Right atrium auricular region (tissue), 2 donors: ENCODE measurements at regions not wholly inside any gene's neighbourhood (a gene's known extent, or its start where the extent isn't known, plus 50 kb on each side); places are given as distances from the start of the nearest gene placed in this dataset.

ENCODE experiments used
- DNase-seq: peaks from one replicate; pipeline ENCODE4 v3.0.0-alpha.2; 2019; ENCODE audit warnings: low spot score
- H3K27ac ChIP-seq, 2 donors: fragments of 200-600 bp; sonication (generic); 1 replicate in 1 of 2; 2 replicates in 1 of 2; pipeline ENCODE4 v1.5.1; 2016 to 2019
- H3K27me3 ChIP-seq, 2 donors: fragments of 200-600 bp; sonication (generic); one replicate each; pipeline versions ENCODE4 v1.5.1 to v1.6.0; 2017 to 2019
- H3K36me3 ChIP-seq: fragments of 200-600 bp; sonication (generic); one replicate; pipeline ENCODE4 v1.5.1; 2016
- H3K4me1 ChIP-seq, 2 donors: fragments of 200-600 bp; sonication (generic); one replicate each; pipeline versions ENCODE4 v1.5.1 to v1.6.0; 2017 to 2019
- H3K4me3 ChIP-seq, 2 donors: fragments of 200-600 bp; sonication (generic); 1 replicate in 1 of 2; 2 replicates in 1 of 2; pipeline ENCODE4 v1.5.1; 2017 to 2019; ENCODE audit warnings: mild to moderate bottlenecking in 1 of 2, moderate library complexity in 1 of 2
- H3K9me3 ChIP-seq, 2 donors: fragments of 200-600 bp; sonication (generic); one replicate each; pipeline ENCODE4 v1.5.1; 2019
- CTCF ChIP-seq, 2 donors: fragments of 200-600 bp; sonication (generic); IDR thresholded peaks; one replicate each; pipeline ENCODE4 v1.5.1; 2019; ENCODE audit warnings: antibody characterized with exemption in 2 of 2

DNA sequence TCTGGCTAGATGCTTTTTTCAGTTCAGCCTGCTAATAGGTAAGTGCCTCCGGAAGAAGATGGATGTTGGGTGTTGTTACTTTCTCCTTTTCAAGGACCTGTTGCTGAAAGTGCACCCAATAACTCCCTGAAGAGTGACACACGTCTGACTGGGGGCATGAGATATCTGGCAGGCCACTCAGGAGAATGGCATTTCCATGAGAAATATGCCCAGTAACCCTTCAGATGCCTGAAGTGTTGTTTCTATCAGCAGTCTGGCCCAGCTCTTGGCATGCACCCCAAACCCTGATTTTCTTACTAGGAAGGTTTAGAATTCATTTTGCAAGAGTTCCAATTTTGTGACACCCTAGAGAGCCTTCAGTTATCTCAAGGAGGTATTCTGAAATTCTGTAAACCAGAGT is 71.5 kb downstream of the ARHGAP35 start:
- TF ChIP-seq CTCF (IDR thresholded peaks at IDR 0.05): no peak
- peaks cover 1% of the 10 kb centered on the region for H3K36me3 ChIP-seq
- peak overlapping the region; percentile 19 to 60 for H3K27ac ChIP-seq
- H3K27me3 ChIP-seq: no peaks in the 10 kb centered on the region
- H3K4me3 ChIP-seq: no peak overlapping the region
- no peak for DNase-seq
- H3K9me3 ChIP-seq: no peaks in the 10 kb centered on the region
- H3K4me1 ChIP-seq: peaks cover 0 to 57% of the 10 kb centered on the region in 2 donors

DNA sequence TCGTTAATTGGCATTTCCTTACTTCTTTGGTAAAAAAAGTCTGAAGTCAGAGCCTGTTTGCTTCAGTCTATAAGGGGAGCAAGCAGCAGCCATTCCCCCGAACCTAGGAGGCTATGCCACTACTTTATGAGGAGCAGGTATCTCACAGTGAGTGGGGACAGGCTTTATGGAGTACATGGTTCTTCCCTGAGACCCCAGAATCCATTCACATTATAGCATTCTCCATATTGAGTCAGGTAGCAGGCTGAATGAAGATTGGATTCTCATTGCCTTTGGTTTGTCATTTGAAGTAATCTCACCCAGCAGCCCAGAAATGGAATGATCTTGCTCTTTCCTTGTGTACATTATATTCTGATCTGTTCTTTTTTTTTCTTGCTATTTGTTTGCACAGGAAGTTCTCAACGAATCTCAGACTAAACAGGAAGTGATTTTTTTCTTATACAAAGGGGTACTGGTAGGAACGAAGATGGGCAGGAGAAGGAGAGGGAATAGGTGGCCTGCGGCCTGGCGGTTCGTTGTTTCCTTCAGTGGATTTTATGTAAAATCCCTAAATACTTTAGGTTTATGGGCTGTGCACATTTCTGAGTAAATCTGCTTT is 74.4 kb downstream of the ARHGAP35 start:
- Histone ChIP-seq H3K27ac (no peak overlapping the region), H3K4me1 (peaks cover 0 to 37% of the 10 kb centered on the region in 2 donors), H3K27me3 (no peaks in the 10 kb centered on the region), H3K36me3 (peaks cover 5% of the 10 kb centered on the region), H3K4me3 (no peak overlapping the region), H3K9me3 (no peaks in the 10 kb centered on the region)
- DNase-seq: no peak
- TF ChIP-seq CTCF (IDR thresholded peaks at IDR 0.05): no peak

- H3K27me3 ChIP-seq: no peaks in the 10 kb centered on the region
- no peaks in the 10 kb centered on the region for H3K9me3 ChIP-seq
- no peaks in the 10 kb centered on the region for H3K36me3 ChIP-seq
- no peak overlapping the region for H3K4me3 ChIP-seq
- no peak for TF ChIP-seq CTCF (IDR thresholded peaks at IDR 0.05)
- peaks cover 0 to 45% of the 10 kb centered on the region in 2 donors for H3K4me1 ChIP-seq
- no peak for DNase-seq
- H3K27ac ChIP-seq: no peak overlapping the region
Observed at GRCh38 chr19:46943150-46943946, 76.3 kb upstream of the NPAS1 start.

DNA sequence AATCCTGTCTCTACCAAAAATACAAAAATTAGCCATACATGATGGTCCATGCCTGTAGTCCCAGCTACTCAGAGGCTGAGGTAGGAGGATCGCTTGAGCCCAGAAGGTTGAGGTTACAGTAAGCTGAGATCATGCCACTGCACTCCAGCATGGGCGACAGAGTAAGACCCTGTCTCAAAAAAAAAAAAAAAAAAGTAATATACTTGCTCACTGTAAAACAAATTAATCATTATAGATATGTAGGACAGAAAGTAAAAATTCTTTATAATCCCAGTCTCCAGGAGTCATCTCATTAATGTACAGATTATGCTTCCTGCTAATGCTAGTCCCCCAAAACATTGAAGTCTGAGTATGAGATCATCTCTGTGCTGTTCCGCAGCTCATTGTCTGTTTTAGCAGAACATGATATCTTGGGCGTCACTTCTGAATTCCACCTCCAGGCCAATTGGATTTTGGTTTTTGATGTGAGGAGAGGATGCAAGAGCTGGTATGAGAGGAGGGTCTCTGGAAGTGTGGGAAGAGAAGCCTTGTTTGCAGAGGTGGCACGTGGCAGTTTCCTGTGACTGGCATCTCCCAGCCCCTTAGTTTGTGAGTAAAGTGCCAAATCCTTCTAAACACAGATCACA is 75.4 kb upstream of the NPAS1 start:
- TF ChIP-seq CTCF (IDR thresholded peaks at IDR 0.05): no peak
- Histone ChIP-seq H3K4me1 (peaks cover 0 to 45% of the 10 kb centered on the region in 2 donors), H3K27me3 (no peaks in the 10 kb centered on the region), H3K36me3 (no peaks in the 10 kb centered on the region), H3K4me3 (peak overlapping the region in 1 of 2 donors; percentile 22), H3K27ac (peak overlapping the region; percentile 77 to 81), H3K9me3 (no peaks in the 10 kb centered on the region)
- DNase-seq: no peak

GRCh38 chr19:46944918-46945628 is 74.6 kb upstream of the NPAS1 start:
- H3K4me3 ChIP-seq: peak overlapping the region in 1 of 2 donors; percentile 22
- H3K36me3 ChIP-seq: no peaks in the 10 kb centered on the region
- no peaks in the 10 kb centered on the region for H3K27me3 ChIP-seq
- no peaks in the 10 kb centered on the region for H3K9me3 ChIP-seq
- no peak for TF ChIP-seq CTCF (IDR thresholded peaks at IDR 0.05)
- H3K27ac ChIP-seq: peak overlapping the region; percentile 77 to 81
- H3K4me1 ChIP-seq: peaks cover 0 to 51% of the 10 kb centered on the region in 2 donors
- DNase-seq: peak; percentile 73
